ENCODE measurements at regions not wholly inside any gene's neighbourhood (a gene's known extent, or its start where the extent isn't known, plus 50 kb on each side); places are given as distances from the start of the nearest gene placed in this dataset.
A peak's percentile ranks its signal among the peaks of the same experiment; 100 is the strongest.
"Not testable (repeated sequence)": the region's sequence is repeated elsewhere in the genome, so short reads cannot be mapped to it uniquely, and the experiment has no call there.

DNA sequence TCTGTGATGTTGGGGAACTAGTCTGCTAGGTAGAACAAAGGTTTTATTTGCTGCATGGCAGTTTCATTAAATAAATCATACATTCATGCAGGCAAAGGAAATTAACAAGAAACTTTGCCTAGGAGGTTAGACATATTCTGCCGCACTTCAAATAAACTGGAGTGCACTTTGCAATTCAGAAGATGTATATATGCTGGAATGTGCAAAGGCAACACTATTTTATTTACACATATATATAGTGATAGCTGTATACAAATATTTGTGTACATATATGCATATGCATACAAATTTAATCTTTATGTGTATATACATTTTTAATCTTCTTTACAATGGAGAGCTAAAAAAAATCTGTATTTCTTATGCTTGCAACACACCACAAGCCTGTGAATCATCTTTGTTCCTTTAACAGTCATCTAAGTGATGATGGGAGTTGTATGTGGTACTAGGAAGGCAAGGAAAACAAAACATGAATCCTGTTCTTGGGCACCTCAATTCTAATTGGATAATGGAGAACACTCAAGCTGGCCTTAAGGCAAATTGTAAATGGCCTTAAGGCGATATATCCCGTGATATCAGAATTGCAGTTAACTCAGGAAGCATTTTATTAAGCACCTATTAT is 605.8 kb upstream of the CAMK1G start:
- DNase-seq = no peak

DNA sequence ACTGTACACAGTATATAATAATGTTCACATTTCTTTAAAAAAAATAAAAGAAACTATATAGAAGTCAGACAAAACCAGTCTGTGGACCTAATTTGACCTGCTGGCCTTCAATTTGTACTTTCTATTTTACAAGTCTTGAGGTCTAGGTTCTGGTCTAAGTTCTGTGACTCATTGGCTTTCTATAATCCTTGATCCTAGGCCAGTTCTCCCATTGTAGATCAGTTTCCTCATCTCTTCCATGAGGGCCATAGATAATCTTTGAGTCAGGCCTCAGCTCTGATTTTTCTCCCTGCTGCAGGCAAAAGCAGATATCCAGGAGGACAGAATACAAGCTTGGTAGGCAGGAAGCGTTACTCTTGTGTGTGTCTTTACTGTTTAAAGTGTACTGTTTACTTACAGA is 603.7 kb upstream of the CAMK1G start:
- DNase-seq = no peak

DNA sequence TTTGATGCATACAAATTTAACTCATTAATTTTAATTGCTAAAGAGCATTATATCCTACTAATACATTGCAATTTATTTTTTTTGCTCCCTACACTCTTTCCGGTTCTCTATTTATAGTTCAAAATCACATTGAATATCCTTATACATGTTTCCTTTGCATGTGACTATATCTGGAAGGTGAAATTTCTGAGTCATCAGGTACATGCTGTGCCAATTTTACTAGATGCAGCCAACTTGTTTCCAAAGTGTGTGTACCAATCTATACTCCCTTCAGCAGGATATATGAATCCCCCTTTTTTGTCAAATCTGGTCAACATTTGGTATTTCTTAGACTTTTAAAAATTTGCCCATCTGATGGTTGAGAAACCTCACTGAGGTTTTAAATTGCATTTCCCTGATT is 602.9 kb upstream of the CAMK1G start:
- DNase-seq = no peak

DNA sequence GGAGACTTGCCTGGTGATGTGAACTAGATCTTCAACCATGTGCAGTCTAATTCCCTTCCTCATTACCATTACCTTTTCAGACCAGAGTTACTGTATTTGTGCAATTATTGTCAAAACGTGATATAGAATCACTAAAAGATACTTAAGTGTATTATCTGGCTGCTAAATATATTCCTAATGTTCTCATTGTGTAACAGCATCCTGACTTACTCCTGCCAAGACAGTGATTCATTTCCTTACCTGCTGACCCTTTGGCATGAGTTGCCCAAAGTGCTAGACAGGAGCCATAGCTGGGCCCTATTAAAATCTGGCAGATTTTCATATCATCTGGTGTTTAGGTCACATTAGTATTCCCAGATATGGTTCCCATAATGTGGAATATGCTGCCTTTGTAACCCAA is 598.3 kb upstream of the CAMK1G start:
- no peak for DNase-seq

DNA sequence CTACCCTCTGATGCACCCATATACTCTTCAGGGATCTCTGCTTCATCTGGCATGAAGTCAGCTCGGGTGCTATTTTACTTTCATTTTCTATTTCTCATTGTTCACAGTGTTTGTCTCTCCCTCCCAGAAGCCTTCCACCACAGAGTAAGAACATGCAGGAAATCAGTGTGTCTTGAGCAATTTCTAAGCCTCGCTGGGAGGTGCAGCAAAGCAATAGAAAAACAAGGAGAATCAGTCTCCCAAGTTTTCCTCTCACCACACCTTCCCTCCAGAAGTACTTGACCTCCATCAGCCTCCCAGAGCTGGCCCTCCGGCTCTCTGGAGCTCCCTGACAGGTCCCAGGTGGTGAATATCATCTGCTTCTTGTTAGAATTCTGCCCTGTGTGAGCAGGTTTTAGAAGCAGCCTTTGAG is 594.7 kb upstream of the CAMK1G start:
- DNase-seq = peak in 1 of 2 donors; percentile 0

DNA sequence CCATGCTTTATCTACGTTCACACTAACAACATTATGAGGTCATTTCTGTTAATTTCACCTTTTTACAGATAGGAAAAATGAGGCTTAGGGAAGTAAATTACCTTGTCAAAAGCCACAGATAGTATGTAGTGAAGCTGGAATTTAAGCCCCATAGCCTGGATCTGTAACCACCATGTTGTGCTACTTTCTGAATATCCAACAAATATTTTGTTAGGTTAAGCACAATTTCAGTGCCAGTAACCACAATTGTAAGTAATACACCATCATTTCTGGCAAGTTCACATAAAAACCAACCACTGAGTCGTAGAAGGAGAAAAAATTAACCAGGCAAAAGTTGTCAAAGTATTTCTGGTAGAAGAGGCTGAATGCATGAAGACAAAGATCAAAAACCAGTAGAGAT is 593.1 kb upstream of the CAMK1G start:
- DNase-seq = no peak

DNA sequence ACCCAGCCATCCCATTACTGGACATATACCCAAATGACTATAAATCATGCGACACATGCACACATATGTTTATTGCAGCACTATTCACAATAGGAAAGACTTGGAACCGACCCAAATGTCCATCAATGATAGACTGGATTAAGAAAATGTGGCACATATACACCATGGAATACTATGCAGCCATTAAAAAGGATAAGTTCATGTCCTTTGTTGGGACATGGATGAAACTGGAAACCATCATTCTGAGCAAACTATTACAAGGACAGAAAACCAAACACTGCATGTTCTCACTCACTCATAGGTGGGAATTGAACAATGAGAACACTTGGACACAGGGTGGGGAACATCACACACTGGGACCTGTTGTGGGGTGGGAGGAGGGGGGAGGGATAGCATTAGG is 586.5 kb upstream of the CAMK1G start:
- not testable (repeated sequence) for DNase-seq

DNA sequence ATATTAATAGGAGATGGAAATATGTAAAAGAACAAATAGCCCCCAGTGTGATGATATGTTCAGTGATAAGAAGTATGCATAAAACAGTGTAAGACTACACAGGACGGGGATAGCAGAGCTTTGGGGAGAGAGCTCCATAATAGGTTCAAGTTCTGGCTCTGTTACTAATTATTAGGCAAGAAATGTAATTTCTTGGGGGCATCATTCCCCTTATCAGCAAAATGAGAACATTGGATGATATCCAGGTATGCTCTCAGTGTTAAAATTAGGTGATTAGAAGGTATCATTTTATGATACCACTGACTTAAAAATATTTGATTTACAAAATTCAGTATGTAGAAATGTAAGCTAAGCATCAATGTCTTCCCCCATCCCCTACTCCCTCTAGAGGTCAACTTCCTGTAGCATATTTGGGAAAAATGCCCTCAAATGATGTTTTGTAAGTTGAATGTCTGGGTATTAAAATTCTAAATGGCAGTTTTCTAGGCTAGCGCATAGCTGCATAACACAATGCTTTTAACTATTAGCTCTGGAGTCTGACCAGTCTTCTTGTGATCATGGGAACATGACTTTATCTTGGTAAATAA is 585.7 kb upstream of the CAMK1G start:
- DNase-seq = no peak

DNA sequence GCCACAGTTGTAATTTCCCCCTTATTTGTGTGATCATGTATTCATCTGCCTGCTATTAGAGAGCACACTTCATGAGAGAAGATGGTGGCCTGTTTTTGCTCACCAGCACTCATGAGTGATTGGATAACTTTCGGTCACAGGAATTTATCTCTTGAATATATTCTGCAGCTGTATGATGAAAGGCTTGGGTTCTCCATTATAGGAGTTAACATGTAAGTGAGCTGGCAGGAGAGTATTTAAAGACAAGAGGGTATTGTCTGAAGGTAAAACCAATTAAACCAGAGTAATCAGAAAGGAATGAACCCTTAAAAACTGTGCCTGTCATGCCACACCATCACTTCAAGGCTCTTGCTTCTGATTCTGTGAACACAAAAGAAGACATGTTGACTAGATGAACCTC is 574.9 kb upstream of the CAMK1G start:
- no peak for DNase-seq

DNA sequence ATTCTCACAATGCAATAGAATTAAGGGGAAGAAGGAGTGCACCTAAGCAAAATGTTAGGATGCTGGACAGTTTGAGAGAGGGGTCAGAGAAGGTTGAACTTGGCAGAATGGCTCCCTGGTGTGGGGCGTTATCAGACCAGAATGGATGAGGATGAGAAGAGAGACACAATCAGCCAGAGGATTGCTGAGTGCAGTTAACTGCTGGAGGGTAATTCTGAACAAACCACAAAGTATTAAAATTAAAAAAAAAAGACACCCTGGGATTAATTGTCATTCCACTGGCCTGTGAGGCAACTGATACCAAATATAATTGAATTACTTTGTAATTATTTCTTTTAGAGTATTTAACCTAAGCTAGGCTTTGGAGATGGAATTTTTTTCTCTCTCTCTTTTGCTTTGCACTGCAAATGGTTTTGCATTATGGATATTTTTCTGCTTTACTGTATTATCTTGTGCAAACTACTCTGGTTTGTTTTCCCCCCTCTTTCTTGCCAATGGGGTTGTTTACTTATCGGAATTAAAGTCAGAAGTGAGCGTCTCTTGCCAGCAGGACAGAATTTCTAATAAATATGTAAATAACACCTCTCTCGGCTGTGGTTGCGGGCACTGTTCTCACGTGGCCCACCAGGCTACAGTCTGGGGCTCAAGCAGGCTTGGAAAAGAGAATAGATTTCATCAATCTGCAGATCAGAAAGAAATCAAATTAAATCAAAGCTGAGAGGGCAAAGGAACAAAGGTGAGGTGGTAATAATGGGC is 572.9 kb upstream of the CAMK1G start:
- no peak for DNase-seq

DNA sequence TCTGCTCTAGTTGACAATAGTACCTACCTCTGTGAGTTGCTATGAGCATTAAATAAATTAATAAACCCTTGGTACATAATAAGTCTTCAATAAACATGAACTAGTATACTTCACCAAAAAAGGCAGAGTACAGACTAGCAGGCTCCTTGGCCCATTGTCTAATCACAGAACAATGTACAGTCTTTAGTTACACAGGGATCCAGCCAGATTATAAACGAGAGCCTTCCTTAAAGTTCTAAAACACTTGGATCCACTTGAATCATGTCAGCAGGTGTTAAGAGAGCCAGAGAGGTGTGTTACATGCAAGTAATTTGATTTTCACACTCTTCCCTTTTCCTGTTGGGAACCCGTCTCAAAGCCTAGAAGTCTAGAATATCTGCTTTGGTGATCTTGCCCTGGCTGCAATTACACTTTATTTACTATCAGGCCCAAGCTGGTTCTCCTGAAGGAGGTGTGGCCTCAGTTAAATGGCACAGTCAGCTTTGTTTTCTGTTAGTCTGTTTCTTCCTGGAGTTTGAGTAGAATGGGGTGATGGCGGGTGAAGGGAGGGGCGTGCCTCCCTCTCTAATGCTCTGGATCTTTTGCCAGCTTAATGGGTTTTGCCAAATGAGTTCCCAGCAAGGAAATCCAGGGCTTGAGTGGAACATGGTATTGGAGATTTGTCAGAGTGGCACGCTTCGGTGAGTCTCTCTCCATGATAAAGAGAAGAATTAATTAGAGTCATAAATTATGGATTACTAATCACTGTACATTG is 570.9 kb upstream of the CAMK1G start:
- no peak for DNase-seq

DNA sequence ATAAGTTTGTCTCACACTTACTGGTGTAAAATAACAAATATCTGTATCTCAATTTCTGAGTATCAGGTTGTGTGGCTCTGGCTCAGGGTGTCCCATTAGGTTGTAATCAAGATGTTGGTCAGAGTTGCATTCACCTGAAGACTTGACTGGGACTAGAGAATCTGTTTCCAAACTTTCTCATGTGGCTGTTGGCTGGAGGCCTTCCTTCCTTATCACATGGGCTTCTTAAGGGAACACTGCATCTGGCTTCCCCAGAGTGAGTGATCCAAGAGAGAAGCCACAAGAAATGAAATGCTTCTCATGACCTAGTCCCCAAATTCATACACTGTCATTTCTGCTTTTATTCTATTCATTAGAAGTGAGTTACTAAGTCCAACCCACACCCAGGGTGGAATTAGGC is 568.4 kb upstream of the CAMK1G start:
- DNase-seq = no peak

DNA sequence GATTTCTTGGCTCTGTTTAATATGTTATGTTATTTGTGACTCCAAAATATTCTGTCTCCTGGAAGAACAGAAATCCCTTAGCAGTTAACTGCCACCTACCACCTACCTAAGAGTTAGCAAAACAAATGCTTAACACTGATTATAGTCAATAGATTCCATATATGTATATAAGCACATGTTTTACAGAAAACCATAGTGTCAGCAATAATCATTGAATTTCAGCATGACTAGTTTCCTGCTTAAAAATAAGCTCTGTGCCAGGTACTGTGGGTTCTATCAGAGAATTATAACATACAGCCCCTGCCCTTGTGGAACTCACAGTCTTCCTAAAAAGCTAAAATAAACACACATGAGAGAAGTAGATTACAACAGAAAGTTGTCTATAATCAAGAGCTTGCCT is 561.9 kb upstream of the CAMK1G start:
- no peak for DNase-seq

DNA sequence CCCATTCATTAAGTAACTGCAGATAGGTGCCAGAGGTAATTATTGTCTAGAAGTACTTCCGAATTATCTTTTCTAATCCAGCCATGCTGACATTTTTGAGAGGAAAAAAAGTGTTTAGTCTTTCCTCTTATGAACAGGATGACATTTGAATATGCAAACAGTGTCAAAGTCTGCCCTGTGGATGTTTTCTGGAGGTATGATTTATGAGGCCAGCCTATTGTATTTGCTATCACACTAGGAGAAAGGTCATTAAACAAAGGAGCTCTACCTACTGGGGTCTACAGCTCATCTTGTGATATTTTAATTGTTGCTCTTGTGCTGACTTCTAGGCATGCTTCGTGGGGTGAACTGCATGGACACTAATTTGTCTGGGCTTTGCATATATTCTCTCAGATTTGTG is 559.7 kb upstream of the CAMK1G start:
- no peak for DNase-seq

DNA sequence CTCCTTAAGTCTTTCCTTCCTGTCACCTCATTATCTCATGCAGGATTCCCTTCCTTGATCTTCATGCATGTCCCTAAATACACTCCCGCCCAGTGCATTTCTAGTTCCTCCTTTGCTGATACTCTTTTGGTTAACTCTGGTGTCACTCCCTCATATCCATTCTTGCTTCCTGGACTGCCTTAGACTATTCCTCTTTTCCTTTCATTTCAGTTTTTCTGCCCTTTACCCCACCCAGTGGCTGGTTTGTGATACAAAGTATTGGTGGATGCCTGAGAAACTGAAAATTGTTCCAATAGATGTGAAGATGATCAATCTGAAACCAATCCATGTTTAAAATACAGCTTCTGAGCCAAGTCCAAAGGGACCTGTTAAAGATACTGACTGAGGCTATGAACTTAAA is 553.8 kb upstream of the CAMK1G start:
- DNase-seq = no peak

DNA sequence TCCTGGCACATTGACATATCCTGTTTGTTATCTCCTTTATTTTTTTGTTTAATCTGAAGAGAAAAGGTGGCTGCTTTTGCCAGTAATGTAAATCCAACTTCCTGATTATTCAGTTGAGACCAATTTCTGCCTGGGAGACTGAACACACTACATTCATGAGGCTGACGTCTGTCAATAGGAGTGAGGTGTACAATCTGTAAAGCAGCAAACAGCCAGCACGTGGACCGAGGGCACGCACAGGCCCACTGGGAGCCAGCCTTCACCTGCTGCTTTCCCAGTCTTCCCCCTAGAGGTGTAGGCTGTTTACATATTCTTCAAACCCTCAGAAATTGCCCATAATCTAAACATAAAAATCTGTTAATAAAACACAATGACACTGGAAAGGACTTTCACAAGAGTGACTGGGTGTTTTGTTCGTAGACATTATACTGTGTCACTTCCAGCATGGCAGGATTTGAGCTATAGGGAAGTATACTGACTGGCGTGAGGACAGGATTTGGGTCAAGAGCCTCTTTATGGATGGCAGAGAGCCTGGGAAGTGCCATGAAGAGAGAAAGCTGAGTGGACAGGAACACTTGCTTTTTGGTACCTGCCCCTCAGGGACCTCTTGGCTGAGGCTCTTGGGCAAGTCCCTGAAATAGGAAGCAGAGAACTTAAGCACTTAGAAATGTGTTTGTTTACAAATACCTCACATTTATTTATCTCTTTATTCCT is 552.9 kb upstream of the CAMK1G start:
- DNase-seq = no peak

DNA sequence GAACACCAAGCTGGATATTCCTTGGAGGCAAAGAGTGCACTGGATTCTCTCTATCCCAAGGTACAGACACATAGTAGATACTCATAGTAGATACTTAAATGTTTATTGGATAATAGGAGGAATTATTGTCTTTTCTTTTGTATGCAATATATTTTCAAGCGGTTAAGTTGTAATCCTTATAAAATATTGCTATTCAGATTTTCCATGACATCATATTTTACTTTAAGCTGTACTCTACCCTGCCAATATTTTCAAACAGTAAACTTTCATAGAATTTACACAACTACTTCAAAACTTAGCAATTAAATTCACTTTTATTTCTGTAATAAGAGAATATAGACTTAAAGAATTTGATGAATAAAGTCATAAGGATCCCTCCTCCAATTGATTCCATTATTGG is 546.5 kb upstream of the CAMK1G start:
- DNase-seq = no peak

DNA sequence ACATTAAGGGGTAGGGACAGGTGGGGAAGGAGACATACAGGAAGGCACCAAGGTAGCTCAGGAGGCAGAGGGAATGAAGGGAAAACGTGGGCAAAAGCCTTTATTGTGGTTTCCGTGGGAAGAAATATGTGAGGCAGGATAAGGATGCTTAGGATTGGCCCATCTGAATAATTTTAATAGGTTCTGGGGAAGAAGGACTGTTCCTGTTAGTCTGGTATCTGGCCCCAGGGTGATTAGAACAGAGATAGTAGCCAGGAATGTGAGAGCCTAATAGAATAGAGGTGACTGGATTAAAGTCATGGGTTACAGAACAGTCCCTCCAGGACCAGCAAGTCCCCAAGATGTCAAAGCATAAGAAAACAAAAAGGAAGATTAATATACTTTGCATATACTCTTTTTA is 545.2 kb upstream of the CAMK1G start:
- DNase-seq = no peak

DNA sequence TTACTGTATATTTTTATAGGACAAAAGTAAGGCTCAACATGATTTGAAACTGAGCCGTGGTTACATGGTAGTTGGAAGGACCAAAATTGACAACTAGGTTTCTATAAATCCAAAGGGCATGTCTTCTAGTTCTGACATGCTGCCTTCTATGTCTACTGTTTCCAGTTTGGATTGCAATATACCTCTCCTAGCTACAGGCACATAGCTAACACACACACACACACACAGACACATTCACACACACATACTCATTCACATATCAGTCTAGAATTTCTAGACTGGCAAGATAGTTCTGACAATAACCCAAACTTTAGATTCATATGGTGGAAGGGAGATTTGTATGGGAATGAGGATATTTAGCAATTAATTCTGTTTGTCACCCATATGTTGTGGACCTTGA is 544.8 kb upstream of the CAMK1G start:
- DNase-seq = no peak

DNA sequence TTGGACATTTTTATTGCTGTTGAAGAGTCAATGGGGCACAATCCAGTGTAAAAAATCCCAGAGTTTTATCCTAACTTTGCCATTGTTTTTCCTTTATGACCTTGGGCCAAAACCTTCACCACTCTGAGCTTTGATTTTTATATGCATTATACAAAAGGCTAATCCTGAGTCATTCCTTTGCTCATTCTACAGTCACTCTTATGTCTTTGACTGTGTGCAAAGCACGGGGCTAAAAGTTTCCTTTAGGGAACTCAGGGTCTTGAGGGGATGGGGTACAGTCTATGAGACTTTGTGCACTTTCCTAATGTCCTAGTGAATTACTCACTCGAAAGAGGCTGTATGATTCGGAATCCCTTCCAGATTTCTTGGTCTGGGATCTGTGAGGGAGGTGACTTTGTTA is 543.2 kb upstream of the CAMK1G start:
- DNase-seq = no peak

DNA sequence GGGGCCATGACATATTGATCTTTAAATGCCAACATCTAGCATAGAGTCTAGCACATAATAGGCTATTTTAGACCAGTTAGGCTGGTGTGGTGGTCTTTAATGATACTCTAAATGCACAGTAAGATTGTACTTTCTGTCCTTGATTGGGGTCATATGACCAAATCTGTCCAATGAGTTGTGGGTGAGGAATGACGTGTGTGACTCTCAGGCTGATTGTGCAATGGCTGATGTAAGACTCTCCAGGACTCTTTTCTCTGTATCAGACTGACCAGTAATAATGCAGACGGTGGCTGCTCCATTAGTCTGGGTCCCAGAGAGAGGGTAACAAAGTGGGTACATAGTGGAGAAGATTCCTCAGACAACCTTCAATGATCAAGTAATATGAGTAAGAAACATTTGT is 541.6 kb upstream of the CAMK1G start:
- DNase-seq = no peak

DNA sequence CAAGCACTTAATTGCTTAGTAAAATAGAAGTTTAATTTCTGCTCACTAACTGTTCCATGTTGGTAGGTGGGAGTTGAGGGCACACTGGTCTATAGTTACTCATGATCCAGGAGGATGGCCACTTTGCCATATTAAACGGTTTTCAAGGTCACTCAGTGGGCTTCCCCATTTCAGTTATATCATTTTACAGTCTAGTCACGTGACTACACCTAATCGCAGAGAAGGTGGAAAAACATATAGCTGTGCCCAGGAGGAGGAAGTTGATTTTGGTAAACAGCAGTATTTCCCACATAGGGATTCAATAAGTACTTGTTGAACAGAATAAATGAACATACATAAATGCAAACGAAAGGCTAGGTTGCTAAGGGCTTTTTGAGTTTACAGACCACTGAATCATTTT is 541.1 kb upstream of the CAMK1G start:
- no peak for DNase-seq
